ENCODE measurements at regions not wholly inside any gene's neighbourhood (a gene's known extent, or its start where the extent isn't known, plus 50 kb on each side); places are given as distances from the start of the nearest gene placed in this dataset.

GRCh38 chr16:8168016-8168415, 422.3 kb downstream of the TMEM114 start:
- TF ChIP-seq CTCF (tag by site-specific recombination; IDR thresholded peaks at IDR 0.05): no peak
- no peak for TF ChIP-seq ZNF660 (tag by site-specific recombination; IDR thresholded peaks at IDR 0.05)
- TF ChIP-seq ZNF48 (tag by site-specific recombination; IDR thresholded peaks at IDR 0.05): no peak
- no peak for TF ChIP-seq MZF1 (tag by site-specific recombination; IDR thresholded peaks at IDR 0.05; ENCODE audit: borderline replicate concordance)
- TF ChIP-seq ZNF311 (tag by site-specific recombination; IDR thresholded peaks at IDR 0.05; ENCODE audit: borderline replicate concordance): no peak
- no peak for TF ChIP-seq ZNF580 (tag by site-specific recombination; IDR thresholded peaks at IDR 0.05)
- TF ChIP-seq ZNF558 (tag by site-specific recombination; IDR thresholded peaks at IDR 0.05): no peak
- no peak for TF ChIP-seq BCL6B (tag by site-specific recombination; IDR thresholded peaks at IDR 0.05)
- no peak for TF ChIP-seq ZNF701 (tag by site-specific recombination; IDR thresholded peaks at IDR 0.05)
- no peak for TF ChIP-seq SP7 (tag by site-specific recombination; IDR thresholded peaks at IDR 0.05)
